ENCODE measurements at regions not wholly inside any gene's neighbourhood (a gene's known extent, or its start where the extent isn't known, plus 50 kb on each side); places are given as distances from the start of the nearest gene placed in this dataset.
"Not testable (repeated sequence)": the region's sequence is repeated elsewhere in the genome, so short reads cannot be mapped to it uniquely, and the experiment has no call there.

DNA sequence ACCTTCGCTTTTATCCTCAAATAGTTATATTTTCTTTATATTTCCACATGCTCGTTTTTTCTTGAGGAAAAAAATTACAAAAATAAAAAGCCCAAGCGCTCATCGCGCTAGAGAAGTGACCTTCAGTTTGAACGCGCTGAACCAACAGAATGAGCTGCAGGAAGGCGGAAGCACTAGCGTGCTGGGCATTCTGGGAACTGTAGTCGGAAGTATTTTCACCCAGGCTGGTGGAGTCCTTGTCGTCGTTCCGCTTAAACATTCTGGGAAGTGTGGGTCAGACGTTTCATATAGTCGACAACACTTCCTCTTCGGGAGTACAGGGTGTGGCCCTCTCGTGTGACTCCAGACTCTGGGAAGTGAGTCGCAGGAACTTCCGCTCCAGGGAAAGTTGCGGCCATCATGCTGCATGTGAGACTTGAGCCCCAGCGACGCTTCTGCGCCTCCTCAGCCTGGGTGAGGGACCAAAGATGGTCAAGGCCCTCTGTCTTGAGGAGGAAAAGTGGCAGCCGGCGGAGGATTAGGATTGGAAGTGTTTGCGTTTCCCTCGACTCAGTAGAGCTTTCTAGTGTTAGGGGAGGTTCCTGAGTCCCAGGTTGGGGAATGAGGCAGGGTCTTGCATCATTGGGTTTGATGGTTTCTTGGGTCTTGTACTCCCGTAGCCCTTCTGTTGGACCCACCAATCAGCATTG lies 84.1 kb upstream of the GPR39 start:
- not testable (repeated sequence) for ATAC-seq

DNA sequence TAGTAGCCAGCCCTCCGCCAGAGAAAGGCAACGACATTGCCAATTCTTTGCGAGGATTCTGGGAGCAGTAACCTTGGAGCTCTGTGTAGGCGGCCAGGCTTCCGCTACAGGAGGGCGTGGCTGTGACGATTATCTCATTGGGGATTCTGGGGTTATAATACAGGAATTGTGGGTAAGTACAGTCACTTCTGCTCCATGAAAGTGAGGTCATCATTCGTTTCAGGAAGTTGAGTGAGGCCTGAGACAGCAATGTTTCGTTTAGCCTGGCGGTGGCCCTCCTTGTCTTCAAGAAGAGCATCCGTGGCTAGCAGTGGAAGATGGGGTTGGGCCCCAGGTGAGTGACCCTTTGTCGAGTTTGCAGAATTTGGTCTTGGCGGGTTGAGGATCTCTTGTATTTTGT lies 79.5 kb upstream of the GPR39 start:
- not testable (repeated sequence) for ATAC-seq

DNA sequence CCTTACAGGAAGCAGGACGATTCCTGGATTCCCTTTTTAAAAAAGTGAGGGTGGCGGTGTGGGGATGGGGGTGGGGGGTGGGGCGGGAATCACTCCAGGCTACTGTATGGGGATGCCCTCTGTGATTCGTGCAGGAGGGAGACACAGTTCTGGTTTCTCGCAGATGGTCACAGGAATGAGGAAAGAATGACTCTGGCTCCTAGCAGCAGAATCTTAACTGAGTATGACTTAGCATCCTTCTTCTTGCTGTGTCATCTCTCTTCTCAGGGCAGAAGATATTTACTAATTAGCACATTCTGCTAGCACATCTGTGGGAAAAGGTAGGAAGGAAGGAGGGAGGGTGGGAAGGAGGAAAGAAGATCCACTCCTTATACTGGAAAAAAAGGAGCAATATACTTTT lies 78.8 kb upstream of the GPR39 start:
- ATAC-seq, result not testable (repeated sequence)

DNA sequence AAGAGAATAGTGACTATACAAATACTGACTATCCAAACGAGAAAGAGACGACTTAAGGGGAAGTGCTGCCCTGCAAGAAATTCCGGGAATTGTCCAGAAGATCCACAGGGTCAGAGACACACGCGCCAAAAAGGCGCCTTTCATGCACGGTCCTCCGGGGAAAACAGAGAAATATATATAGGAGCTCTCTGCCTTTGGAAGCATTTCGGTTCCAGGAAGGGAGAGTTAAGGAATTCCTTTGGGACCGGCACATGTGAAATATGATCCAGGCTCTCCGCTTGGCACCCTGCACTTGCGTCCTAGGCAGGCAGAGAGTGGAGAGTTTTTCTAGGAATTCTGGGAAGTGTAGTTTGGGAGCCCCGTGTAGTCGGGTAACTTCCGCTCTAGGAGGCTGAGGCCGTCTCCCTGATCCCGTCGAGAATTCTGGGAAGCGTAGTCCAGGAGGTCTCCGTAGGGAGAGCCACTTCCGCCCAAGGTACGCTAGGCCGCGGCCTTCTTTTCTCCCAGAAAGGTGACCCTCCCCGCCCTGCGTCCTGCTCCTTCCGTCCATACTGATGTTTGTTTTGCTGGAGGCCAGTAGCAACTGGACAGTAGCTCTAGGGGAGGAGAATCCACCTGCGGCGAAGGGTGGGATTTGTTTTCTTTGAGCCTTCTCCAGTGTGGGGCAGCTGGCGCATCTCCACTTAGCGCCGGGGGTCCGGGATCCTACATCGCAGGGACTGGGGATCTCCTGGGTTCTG lies 69.4 kb upstream of the GPR39 start:
- ATAC-seq, result peak; percentile 100

DNA sequence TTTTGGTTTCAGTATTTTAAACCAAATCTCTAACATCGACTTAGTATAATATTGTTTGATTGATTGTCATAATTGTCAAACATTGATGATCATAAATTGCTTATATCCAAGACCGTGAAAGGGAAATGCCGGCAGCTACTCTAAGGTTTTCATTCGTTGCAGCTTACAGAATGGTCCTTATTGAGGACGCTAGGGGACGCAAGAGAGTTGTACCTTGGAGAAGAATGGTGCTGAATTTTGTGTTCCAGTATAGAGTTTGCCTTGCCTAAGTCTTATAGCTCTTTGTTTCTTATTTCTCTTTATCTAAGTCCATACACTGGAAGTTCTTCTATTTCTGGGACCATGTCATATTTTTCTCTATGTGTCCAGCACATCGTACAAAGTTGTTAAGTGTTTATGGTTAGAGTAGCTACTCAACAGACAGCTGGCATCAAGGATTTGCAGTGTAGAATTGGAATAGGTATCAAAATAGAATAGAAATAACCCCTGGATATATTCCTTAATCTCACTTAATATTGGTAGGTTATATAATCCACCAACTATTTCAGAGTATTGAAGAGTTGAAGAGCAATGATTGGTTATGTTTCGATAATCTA lies 67.4 kb upstream of the GPR39 start:
- not testable (repeated sequence) for ATAC-seq

DNA sequence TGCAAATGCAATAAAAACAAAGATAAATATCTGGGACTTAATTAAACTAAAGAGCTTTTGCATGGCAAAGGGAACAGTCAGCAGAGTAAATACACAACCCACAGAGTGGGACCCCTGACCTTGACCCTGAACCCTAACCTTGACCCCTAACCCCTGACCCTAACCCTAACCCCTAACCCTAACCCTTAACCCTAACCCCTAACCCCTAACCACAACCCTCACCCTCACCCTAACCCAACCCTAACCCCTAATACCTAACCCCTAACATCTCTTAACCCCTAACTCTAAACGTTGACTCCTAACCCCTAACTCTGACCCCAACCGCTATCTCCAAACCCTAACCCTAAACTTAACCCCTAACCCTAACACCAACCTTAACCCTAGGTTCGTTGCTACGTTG lies 64.9 kb upstream of the GPR39 start:
- ATAC-seq, result not testable (repeated sequence)

DNA sequence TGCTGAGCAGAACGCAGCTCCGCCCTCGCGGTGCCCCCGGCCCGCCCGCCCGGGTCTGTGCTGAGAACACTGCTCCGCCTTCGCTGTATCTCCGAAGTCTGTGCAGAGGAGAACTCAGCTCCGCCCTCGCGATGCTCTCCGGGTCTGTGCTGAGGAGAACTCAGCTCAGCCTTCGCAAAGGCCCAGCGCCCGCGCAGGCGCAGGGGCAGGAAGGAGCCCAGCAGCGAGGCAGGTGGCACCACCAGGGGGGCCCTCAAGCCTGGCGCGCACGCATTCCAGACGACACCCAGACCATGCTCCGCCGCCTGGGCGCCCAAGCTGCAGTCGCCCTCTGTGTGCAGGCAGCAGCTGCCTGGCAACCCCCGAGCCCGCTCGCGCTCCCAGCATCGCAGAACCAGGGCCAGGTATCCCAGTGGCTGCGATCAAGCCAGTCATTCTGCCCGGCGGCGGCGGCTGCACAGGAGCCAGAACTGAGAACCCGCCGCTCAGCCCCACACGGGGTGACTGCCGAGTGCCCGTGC lies 64.1 kb upstream of the GPR39 start:
- ATAC-seq, result peak; percentile 84

DNA sequence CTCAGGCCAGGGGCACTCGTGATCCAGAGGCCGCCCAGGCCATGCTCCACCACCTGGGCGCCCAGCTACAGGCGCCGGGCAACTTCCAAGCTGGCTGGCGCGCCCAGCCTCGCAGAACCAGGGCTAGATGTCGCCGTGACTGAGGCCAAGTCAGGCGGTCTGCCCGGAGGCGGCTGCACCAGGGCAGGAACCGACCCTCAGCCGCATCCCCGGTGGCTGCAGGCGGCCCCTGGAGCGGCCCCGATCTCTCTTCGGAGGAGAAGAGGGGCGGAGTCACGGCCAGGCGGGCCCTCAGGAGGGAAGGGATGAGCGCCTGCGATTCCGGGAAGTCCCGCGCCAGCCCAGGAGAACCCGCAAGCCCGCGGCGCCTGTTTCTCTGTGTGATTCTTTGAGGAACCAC lies 63.2 kb upstream of the GPR39 start:
- not testable (repeated sequence) for ATAC-seq

DNA sequence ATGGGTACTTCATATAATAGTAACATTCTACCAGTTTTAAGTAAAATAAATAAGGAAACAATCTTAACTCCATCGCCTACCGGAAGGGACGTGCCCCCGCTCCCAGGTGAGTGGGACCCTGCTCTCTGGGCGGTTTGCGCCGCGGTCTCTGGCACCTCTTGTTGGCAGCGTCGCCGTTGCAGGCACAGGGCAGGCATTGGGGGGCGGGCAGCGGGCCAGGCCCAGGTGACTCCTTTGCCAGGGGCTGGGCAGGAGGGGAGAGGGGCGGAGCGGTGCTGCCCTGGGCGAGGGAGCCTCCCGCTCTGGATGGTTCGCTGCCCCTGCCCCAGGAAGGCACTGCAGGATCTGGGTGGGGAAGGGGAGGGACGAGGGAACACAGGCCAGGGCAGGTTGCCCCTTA lies 55.6 kb upstream of the GPR39 start:
- not testable (repeated sequence) for ATAC-seq

DNA sequence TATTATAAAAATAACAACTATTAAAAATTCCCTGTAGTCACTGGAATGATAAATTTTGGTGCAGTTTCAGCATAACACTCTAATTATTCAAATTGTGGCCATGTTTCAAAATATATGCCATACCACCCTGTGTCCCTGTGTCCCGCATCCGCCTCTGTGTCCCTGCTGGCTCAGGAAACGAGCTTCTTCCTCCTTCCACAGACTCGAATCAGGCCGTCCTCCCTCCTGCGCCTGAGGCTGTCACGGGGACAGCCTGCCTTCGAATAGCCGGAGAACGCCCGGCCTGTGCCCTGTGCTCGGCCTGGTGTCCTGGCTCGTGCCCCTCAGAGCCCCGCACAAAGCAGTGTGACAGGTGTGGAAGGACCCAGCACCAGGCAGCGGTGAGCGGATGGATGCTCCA lies 55.1 kb upstream of the GPR39 start:
- not testable (repeated sequence) for ATAC-seq

DNA sequence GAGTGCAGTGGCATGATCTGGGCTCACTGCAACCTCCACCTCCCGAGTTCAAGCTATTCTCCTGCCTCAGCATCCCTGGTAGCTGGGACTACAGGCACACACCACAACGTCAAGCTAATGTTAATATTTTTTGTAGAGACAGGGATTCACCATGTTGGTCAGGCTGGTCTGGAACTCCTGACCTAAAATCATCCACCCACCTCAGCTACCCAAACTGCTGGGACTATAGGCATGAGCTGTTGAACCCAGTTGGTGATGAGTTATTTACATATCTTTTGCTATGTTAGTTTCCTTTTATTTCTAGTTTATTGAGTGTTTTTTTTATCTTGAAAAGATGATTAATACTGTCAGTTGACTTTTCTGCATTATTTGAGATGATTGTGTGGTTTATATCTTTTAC lies 53.3 kb upstream of the GPR39 start:
- ATAC-seq, result not testable (repeated sequence)

DNA sequence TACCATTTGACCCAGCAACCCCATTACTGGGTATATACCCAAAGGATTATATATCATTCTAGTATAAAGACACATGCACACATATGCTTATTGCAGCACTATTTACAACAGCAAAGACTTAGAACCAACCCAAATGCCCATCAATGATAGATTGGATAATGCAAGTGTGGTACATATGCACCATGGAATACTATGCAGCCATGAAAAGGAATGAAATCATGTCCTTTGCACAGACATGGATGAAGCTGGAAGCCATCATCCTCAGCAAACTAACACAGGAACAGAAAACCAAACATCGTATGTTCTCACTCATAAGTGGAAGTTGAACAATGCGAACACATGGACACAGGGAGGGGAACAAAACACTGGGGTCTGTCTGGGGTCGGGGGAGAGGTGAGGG lies 50.6 kb upstream of the GPR39 start:
- not testable (repeated sequence) for ATAC-seq

DNA sequence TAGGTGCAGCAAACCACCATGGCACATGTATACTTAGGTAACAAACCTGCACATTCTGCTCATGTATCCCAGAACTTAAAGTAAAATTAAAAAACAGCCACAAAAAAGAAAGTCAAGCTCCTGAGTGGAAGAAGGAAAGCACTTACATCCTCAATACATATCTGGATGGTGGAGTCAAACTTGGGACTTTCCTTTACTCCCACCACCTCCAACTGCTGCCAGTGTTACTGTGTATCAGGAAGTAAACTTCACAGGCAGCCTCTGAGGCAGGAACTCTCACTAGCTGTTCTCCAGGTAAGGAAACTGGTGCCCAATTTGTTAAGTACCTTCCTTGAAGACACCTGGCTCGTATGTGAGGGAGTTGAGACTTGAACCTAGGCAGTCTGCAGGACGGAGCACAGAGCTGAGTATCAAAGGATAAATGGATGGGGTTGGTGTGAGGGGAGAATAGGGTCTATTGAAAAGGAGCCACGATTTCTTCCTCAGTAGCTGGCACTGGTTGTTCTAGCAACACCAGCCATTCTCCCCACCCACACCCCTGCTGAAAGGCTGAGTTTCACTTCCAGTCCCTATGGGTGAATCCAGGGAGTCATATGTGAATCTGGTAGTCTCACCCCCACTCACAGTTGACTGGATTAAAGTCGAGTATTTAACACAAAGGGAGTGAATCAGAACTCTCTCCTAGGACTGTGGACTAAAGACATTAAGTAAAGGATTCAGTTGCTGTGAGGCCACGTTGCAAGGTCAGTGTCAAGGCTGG lies 50.0 kb upstream of the GPR39 start:
- ATAC-seq, result no peak
